Peyer's patch (tissue), 4 donors: ENCODE measurements at regions not wholly inside any gene's neighbourhood (a gene's known extent, or its start where the extent isn't known, plus 50 kb on each side); places are given as distances from the start of the nearest gene placed in this dataset.
A peak's percentile ranks its signal among the peaks of the same experiment; 100 is the strongest.

ENCODE experiments used
- DNase-seq, 3 donors: peaks; one replicate each; pipeline ENCODE4 v3.0.0-alpha.2; 2017 to 2019
- H3K27ac ChIP-seq, 4 donors: fragments of 200-600 bp; sonication (generic); one replicate each; pipeline ENCODE4 v1.5.1; 2016 to 2019
- H3K27me3 ChIP-seq, 2 donors: fragments of 200-600 bp; sonication (generic); one replicate each; pipeline ENCODE4 v1.5.1; 2019
- H3K36me3 ChIP-seq, 3 donors: fragments of 200-600 bp; sonication (generic); one replicate each; pipeline ENCODE4 v1.5.1; 2016 to 2019
- H3K4me1 ChIP-seq, 4 donors: fragments of 200-600 bp; sonication (generic); one replicate each; pipeline ENCODE4 v1.5.1; 2016 to 2019
- H3K4me3 ChIP-seq, 4 donors: fragments of 200-600 bp; sonication (generic); 1 replicate in 3 of 4; 2 replicates in 1 of 4; pipeline ENCODE4 v1.5.1; 2016 to 2019; ENCODE audit warnings: mild to moderate bottlenecking in 1 of 4
- H3K9me3 ChIP-seq, 4 donors: fragments of 200-600 bp; sonication (generic); one replicate each; pipeline ENCODE4 v1.5.1; 2016 to 2019; ENCODE audit warnings: mild to moderate bottlenecking in 1 of 4
- POLR2A ChIP-seq, 2 donors: fragments of 450-650 bp; IDR thresholded peaks; one replicate each; pipeline ENCODE4 v1.5.1; 2017; ENCODE audit warnings: antibody characterized with exemption in 2 of 2, mild to moderate bottlenecking in 2 of 2, moderate library complexity in 2 of 2
- TF ChIP-seq, protein P1 (sequence below), 6 experiments: fragments of 450-650 bp in 4 of 6; fragments of 200-600 bp in 2 of 6; sonication (generic) in 1 of 6; IDR thresholded peaks; one replicate each; pipeline ENCODE4 v1.5.1; 2017 to 2019; ENCODE audit warnings: antibody characterized with exemption in 6 of 6, mild to moderate bottlenecking in 3 of 6, moderate library complexity in 1 of 6

DNA sequence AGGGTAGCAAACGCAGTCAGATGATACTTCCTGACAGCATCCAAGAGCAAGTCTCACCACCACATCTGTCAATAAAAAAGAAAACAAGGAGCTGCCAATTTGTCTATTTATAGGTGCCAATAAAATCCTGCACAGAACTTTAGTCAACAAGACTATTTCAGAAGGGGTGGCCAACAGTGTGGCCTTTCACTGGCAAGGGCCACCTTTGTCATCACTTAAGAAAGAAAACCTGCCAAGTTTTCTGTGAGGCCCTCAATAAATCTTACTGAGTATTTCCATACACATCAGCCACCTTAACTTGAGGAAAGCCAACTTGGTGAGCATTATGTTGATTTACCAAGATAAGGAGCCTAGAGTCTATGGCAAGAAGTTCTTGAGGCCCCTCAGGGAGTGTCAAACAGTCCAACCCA is 312.3 kb downstream of the ENC1 start:
- Histone ChIP-seq H3K4me3 (no peak overlapping the region), H3K27ac (no peak overlapping the region), H3K9me3 (no peaks in the 10 kb centered on the region)

DNA sequence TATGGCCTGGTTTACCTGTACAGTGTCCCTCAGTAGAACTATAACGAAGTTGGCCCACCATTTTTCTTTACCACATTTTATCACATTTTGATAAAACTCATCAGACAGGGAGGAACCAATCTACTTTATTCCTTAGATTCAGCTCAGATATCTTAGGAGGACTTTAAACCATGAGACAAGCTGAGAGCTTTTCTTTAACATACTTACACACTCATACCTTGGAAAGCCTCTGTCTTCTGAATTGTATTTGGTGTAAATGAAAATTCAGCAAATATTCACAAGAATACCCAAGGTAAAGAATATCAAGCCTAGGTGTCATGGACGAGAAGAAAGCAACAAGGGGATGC is 313.2 kb downstream of the ENC1 start:
- H3K27ac ChIP-seq = peak overlapping the region in 2 of 4 donors; percentile 15 to 55
- no peak overlapping the region for H3K4me3 ChIP-seq

More for the DNA sequence above, 312.3 kb downstream of the ENC1 start:
- peaks cover 0 to 16% (median 0%) of the 10 kb centered on the region in 4 donors for H3K4me1 ChIP-seq
- H3K36me3 ChIP-seq = no peaks in the 10 kb centered on the region
- no peaks in the 10 kb centered on the region for H3K27me3 ChIP-seq
- TF ChIP-seq, protein P1, sequence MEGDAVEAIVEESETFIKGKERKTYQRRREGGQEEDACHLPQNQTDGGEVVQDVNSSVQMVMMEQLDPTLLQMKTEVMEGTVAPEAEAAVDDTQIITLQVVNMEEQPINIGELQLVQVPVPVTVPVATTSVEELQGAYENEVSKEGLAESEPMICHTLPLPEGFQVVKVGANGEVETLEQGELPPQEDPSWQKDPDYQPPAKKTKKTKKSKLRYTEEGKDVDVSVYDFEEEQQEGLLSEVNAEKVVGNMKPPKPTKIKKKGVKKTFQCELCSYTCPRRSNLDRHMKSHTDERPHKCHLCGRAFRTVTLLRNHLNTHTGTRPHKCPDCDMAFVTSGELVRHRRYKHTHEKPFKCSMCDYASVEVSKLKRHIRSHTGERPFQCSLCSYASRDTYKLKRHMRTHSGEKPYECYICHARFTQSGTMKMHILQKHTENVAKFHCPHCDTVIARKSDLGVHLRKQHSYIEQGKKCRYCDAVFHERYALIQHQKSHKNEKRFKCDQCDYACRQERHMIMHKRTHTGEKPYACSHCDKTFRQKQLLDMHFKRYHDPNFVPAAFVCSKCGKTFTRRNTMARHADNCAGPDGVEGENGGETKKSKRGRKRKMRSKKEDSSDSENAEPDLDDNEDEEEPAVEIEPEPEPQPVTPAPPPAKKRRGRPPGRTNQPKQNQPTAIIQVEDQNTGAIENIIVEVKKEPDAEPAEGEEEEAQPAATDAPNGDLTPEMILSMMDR (IDR thresholded peaks at IDR 0.05) = no peak
- TF ChIP-seq POLR2A (IDR thresholded peaks at IDR 0.05) = no peak
- no peak for DNase-seq

GRCh38 chr5:74326571-74327338 is 313.8 kb downstream of the ENC1 start:
- Histone ChIP-seq H3K27ac (peak overlapping the region in 2 of 4 donors; percentile 15 to 55), H3K4me1 (peaks cover 0 to 16% (median 0%) of the 10 kb centered on the region in 4 donors), H3K27me3 (no peaks in the 10 kb centered on the region), H3K4me3 (no peak overlapping the region), H3K36me3 (no peaks in the 10 kb centered on the region), H3K9me3 (no peaks in the 10 kb centered on the region)
- TF ChIP-seq POLR2A (IDR thresholded peaks at IDR 0.05) = no peak
- TF ChIP-seq, protein P1 (IDR thresholded peaks at IDR 0.05) = no peak
- peak in 1 of 3 donors; percentile 76 for DNase-seq

More for the DNA sequence above, 313.2 kb downstream of the ENC1 start:
- TF ChIP-seq POLR2A (IDR thresholded peaks at IDR 0.05) = no peak
- TF ChIP-seq, protein P1 (IDR thresholded peaks at IDR 0.05) = no peak
- Histone ChIP-seq H3K9me3 (no peaks in the 10 kb centered on the region), H3K36me3 (no peaks in the 10 kb centered on the region), H3K27me3 (no peaks in the 10 kb centered on the region), H3K4me1 (peaks cover 0 to 16% (median 0%) of the 10 kb centered on the region in 4 donors)
- DNase-seq = no peak

DNA sequence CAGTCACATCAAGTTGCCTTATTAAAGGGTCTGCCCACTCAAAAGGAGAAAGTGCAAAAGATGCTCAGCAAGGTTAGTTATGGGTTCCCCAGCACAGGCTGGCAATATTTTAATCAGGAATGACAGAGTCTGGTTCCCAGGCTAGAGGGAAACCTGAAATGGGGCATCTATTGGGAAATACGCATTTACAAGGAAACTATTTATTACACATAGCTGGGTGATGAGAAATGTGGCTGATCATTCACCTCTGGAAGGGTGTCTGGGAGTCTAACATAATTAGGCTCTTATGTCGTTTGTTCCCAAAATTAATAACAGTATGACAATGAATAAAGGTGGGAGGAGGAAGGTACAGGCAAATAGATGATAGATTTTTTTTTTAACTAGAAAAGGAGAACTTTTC is 314.7 kb downstream of the ENC1 start:
- no peak for DNase-seq
- no peak for TF ChIP-seq POLR2A (IDR thresholded peaks at IDR 0.05)
- TF ChIP-seq, protein P1 (IDR thresholded peaks at IDR 0.05) = no peak
- H3K27me3 ChIP-seq = no peaks in the 10 kb centered on the region
- peaks cover 0 to 16% (median 0%) of the 10 kb centered on the region in 4 donors for H3K4me1 ChIP-seq
- H3K36me3 ChIP-seq = no peaks in the 10 kb centered on the region
- H3K9me3 ChIP-seq = no peaks in the 10 kb centered on the region
- no peak overlapping the region for H3K27ac ChIP-seq
- no peak overlapping the region for H3K4me3 ChIP-seq

GRCh38 chr5:74324556-74324955 is 316.0 kb downstream of the ENC1 start:
- Histone ChIP-seq H3K9me3 (no peaks in the 10 kb centered on the region), H3K4me1 (peaks cover 0 to 16% (median 0%) of the 10 kb centered on the region in 4 donors), H3K36me3 (no peaks in the 10 kb centered on the region), H3K4me3 (no peak overlapping the region), H3K27ac (no peak overlapping the region), H3K27me3 (no peaks in the 10 kb centered on the region)
- TF ChIP-seq POLR2A (IDR thresholded peaks at IDR 0.05) = no peak
- TF ChIP-seq, protein P1 (IDR thresholded peaks at IDR 0.05) = no peak
- DNase-seq = no peak
